ENCODE measurements at regions not wholly inside any gene's neighbourhood (a gene's known extent, or its start where the extent isn't known, plus 50 kb on each side); places are given as distances from the start of the nearest gene placed in this dataset.

DNA sequence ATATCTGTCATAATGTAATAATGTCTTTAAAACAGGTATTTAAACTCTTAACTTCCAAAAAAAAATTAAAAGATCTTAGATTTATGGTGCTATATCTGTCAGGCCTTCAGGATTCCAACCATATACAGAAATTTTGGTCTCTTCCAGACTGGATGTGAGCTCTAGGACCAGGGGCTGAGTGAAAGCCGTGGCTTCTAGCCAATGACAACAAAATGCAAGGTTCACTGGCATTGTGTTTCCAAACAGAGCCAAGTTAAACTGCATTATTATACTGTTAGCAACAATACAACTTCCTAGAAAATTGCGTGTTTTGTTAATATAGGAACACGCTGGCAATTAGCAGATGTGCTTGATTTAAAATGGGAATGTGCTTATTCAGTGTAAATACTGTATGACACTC, 809.8 kb upstream of the SOX11 start:
- no peak overlapping the region for H3K27ac ChIP-seq (ENCODE audit: low read depth in 1 of 2, low read length in 2 of 2)
- CTCF ChIA-PET = no interaction called here
- H3K4me3 ChIP-seq (ENCODE audit: low read length) = no peak overlapping the region
- intact Hi-C loops (cut with DNase I, micrococcal nuclease) = no loop called here
- no peak for ATAC-seq (ENCODE audit: poor library complexity)
- Mint-ChIP-seq H3K9me3 (peaks cover 4% of the 10 kb centered on the region), H3K27me3 (no peaks in the 10 kb centered on the region), H3K4me3 (no peak overlapping the region), H3K4me1 (ENCODE audit: low read depth) (no peaks in the 10 kb centered on the region), H3K27ac (no peak overlapping the region), H3K36me3 (ENCODE audit: low read depth) (no peaks in the 10 kb centered on the region)
- H3K27me3 ChIP-seq (ENCODE audit: control insufficient read depth in 1 of 2, insufficient read depth in 2 of 2, low read length in 2 of 2) = no peaks in the 10 kb centered on the region
- no peaks in the 10 kb centered on the region for H3K4me1 ChIP-seq (ENCODE audit: insufficient read depth, low read length)
- TF ChIP-seq, protein P1, sequence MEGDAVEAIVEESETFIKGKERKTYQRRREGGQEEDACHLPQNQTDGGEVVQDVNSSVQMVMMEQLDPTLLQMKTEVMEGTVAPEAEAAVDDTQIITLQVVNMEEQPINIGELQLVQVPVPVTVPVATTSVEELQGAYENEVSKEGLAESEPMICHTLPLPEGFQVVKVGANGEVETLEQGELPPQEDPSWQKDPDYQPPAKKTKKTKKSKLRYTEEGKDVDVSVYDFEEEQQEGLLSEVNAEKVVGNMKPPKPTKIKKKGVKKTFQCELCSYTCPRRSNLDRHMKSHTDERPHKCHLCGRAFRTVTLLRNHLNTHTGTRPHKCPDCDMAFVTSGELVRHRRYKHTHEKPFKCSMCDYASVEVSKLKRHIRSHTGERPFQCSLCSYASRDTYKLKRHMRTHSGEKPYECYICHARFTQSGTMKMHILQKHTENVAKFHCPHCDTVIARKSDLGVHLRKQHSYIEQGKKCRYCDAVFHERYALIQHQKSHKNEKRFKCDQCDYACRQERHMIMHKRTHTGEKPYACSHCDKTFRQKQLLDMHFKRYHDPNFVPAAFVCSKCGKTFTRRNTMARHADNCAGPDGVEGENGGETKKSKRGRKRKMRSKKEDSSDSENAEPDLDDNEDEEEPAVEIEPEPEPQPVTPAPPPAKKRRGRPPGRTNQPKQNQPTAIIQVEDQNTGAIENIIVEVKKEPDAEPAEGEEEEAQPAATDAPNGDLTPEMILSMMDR (IDR thresholded peaks at IDR 0.05) = no peak
- no peak for DNase-seq
- H3K9me3 ChIP-seq (ENCODE audit: control insufficient read depth in 1 of 2, insufficient read depth in 1 of 2, low read length in 2 of 2) = peaks cover 0 to 16% of the 10 kb centered on the region in 2 experiments
- POLR2A ChIA-PET = no interaction called here
- H3K36me3 ChIP-seq (ENCODE audit: insufficient read depth, low read length) = no peaks in the 10 kb centered on the region

DNA sequence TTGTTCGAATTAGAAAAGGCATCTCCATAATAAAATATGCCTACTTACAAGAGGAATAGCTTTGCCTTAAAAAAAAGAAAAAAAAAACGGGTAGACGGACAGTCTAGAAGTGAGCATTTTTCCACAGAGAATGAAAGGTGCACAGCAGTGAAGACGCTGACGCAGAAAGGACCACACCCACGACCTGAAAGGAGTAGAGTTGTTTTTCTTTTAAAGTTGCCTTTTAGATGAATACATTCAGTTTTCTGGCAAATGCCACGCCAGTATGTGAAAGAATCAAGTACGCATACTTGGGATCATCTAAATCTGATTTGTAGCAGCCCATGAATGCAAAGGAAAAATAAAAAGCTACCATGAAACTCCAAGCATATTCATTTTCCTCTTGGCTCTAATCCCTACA, 809.2 kb upstream of the SOX11 start:
- DNase-seq = no peak
- no peak overlapping the region for H3K27ac ChIP-seq (ENCODE audit: low read depth in 1 of 2, low read length in 2 of 2)
- Mint-ChIP-seq H3K9me3 (peaks cover 4% of the 10 kb centered on the region), H3K4me3 (no peak overlapping the region), H3K27ac (no peak overlapping the region), H3K36me3 (ENCODE audit: low read depth) (no peaks in the 10 kb centered on the region), H3K4me1 (ENCODE audit: low read depth) (no peaks in the 10 kb centered on the region), H3K27me3 (no peaks in the 10 kb centered on the region)
- intact Hi-C loops (cut with DNase I, micrococcal nuclease) = no loop called here
- ChIA-PET POLR2A (no interaction called here), CTCF (no interaction called here)
- H3K9me3 ChIP-seq (ENCODE audit: control insufficient read depth in 1 of 2, insufficient read depth in 1 of 2, low read length in 2 of 2) = peaks cover 0 to 16% of the 10 kb centered on the region in 2 experiments
- no peaks in the 10 kb centered on the region for H3K27me3 ChIP-seq (ENCODE audit: control insufficient read depth in 1 of 2, insufficient read depth in 2 of 2, low read length in 2 of 2)
- H3K36me3 ChIP-seq (ENCODE audit: insufficient read depth, low read length) = no peaks in the 10 kb centered on the region
- H3K4me3 ChIP-seq (ENCODE audit: low read length) = no peak overlapping the region
- no peaks in the 10 kb centered on the region for H3K4me1 ChIP-seq (ENCODE audit: insufficient read depth, low read length)
- TF ChIP-seq, protein P1 (IDR thresholded peaks at IDR 0.05) = no peak
- ATAC-seq (ENCODE audit: poor library complexity) = no peak

DNA sequence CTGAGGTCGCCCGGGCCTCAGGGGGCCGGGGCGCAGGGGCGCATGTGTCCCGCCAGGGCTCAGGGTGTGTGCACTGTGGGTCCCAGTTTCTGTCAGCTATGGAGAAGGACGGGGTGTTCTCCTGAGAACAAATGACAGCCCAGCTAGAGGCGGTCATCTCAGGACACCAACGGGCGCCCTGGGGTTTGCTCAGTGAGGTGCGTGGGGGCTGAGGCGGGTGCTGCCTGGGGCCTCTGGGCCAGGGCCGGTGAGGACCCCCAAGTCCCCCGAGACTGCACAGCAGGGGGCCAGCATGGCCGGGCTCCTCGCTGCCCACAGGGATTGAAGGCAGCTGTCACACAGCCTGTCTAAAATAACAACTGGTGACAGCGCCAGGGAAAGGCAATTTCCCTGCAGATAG, 808.8 kb upstream of the SOX11 start:
- ATAC-seq (ENCODE audit: poor library complexity) = no peak
- H3K27me3 Mint-ChIP-seq = no peaks in the 10 kb centered on the region

More for the DNA sequence above, 808.8 kb upstream of the SOX11 start:
- no peaks in the 10 kb centered on the region for H3K27me3 ChIP-seq (ENCODE audit: control insufficient read depth in 1 of 2, insufficient read depth in 2 of 2, low read length in 2 of 2)
- Mint-ChIP-seq H3K4me1 (ENCODE audit: low read depth) (no peaks in the 10 kb centered on the region), H3K9me3 (peaks cover 4% of the 10 kb centered on the region), H3K4me3 (no peak overlapping the region), H3K36me3 (ENCODE audit: low read depth) (no peaks in the 10 kb centered on the region), H3K27ac (no peak overlapping the region)
- CTCF ChIA-PET = no interaction called here
- DNase-seq = no peak
- intact Hi-C loops (cut with DNase I, micrococcal nuclease) = no loop called here
- POLR2A ChIA-PET = no interaction called here
- peaks cover 0 to 16% of the 10 kb centered on the region in 2 experiments for H3K9me3 ChIP-seq (ENCODE audit: control insufficient read depth in 1 of 2, insufficient read depth in 1 of 2, low read length in 2 of 2)
- no peaks in the 10 kb centered on the region for H3K36me3 ChIP-seq (ENCODE audit: insufficient read depth, low read length)
- H3K27ac ChIP-seq (ENCODE audit: low read depth in 1 of 2, low read length in 2 of 2) = no peak overlapping the region
- TF ChIP-seq, protein P1 (IDR thresholded peaks at IDR 0.05) = no peak
- H3K4me3 ChIP-seq (ENCODE audit: low read length) = no peak overlapping the region
- no peaks in the 10 kb centered on the region for H3K4me1 ChIP-seq (ENCODE audit: insufficient read depth, low read length)

Measured in CD4-positive, alpha-beta T cell (primary cell).